Omental fat pad (tissue), 3 donors: ENCODE measurements at regions not wholly inside any gene's neighbourhood (a gene's known extent, or its start where the extent isn't known, plus 50 kb on each side); places are given as distances from the start of the nearest gene placed in this dataset.
"Not testable (repeated sequence)": the region's sequence is repeated elsewhere in the genome, so short reads cannot be mapped to it uniquely, and the experiment has no call there.

Experiments used
- ATAC-seq: fragments of 150-250 bp; one replicate; pipeline ENCODE4 v1.9.1; 2016; ENCODE audit warnings: mild to moderate bottlenecking, moderate library complexity; ENCODE audit not compliant: low FRiP score
- DNase-seq: peaks from one replicate; pipeline ENCODE4 v3.0.0-alpha.2; 2019; ENCODE audit warnings: low spot score
- CTCF ChIP-seq, 3 donors: fragments of 450-650 bp; IDR thresholded peaks; one replicate each; pipeline ENCODE4 v1.5.1; 2016 to 2017; ENCODE audit warnings: antibody characterized with exemption in 3 of 3, mild to moderate bottlenecking in 3 of 3, moderate library complexity in 2 of 3

- ATAC-seq (no peak), DNase-seq (no peak)
- no peak for TF ChIP-seq CTCF (IDR thresholded peaks at IDR 0.05)
Observed at GRCh38 chr3:158935846-158936245, 134.0 kb downstream of the MFSD1 start.

GRCh38 chr3:158936530-158937113 is 134.8 kb downstream of the MFSD1 start:
- no peak for TF ChIP-seq CTCF (IDR thresholded peaks at IDR 0.05)
- ATAC-seq (no peak), DNase-seq (no peak)

GRCh38 chr3:158950178-158950901 is 148.5 kb downstream of the MFSD1 start:
- DNase-seq, result no peak
- ATAC-seq, result no peak
- TF ChIP-seq CTCF (IDR thresholded peaks at IDR 0.05), result no peak

- DNase-seq (no peak), ATAC-seq (no peak)
- TF ChIP-seq CTCF (IDR thresholded peaks at IDR 0.05), result no peak
Observed at GRCh38 chr3:158953131-158953530, 151.3 kb downstream of the MFSD1 start.

- no peak for TF ChIP-seq CTCF (IDR thresholded peaks at IDR 0.05)
- ATAC-seq (no peak), DNase-seq (no peak)
Observed at GRCh38 chr3:158954420-158954819, 152.6 kb downstream of the MFSD1 start.

- not testable (repeated sequence) for ATAC-seq, DNase-seq
Observed at GRCh38 chr3:158957777-158958176, 155.9 kb downstream of the MFSD1 start.

- DNase-seq (no peak), ATAC-seq (no peak)
- no peak for TF ChIP-seq CTCF (IDR thresholded peaks at IDR 0.05)
Observed at GRCh38 chr3:158958873-158959272, 157.0 kb downstream of the MFSD1 start.
